ENCODE measurements at regions not wholly inside any gene's neighbourhood (a gene's known extent, or its start where the extent isn't known, plus 50 kb on each side); places are given as distances from the start of the nearest gene placed in this dataset.
A peak's percentile ranks its signal among the peaks of the same experiment; 100 is the strongest.

GRCh38 chr10:89142590-89142989, 64.5 kb downstream of the CH25H start:
- no peak for TF ChIP-seq CTCF (IDR thresholded peaks at IDR 0.05; ENCODE audit: insufficient read depth, low read length, missing control alignments)
- DNase-seq (ENCODE audit: low read depth, low spot score): no peak
- CTCF ChIA-PET: no interaction called here
- H3K4me3 ChIP-seq (ENCODE audit: low read depth, low read length): no peak overlapping the region
- POLR2A ChIA-PET: no interaction called here

GRCh38 chr10:89138755-89139490, 68.2 kb downstream of the CH25H start:
- no peak for DNase-seq (ENCODE audit: low read depth, low spot score)
- no peak overlapping the region for H3K4me3 ChIP-seq (ENCODE audit: low read depth, low read length)
- ChIA-PET POLR2A (no interaction called here), CTCF (no interaction called here)
- no peak for TF ChIP-seq CTCF (IDR thresholded peaks at IDR 0.05; ENCODE audit: insufficient read depth, low read length, missing control alignments)

GRCh38 chr10:89134963-89135362, 72.2 kb downstream of the CH25H start:
- H3K4me3 ChIP-seq (ENCODE audit: low read depth, low read length): no peak overlapping the region
- DNase-seq (ENCODE audit: low read depth, low spot score): no peak
- ChIA-PET CTCF (no interaction called here), POLR2A (interaction anchor here (0.7 kb wide), 1 partner anchor 48 kb away, joined by 4 read pairs; no protein-coding TSS in a partner anchor)
- no peak for TF ChIP-seq CTCF (IDR thresholded peaks at IDR 0.05; ENCODE audit: insufficient read depth, low read length, missing control alignments)

- POLR2A ChIA-PET: no interaction called here
- DNase-seq (ENCODE audit: low read depth, low spot score): peak; percentile 79
- CTCF ChIA-PET: no interaction called here
- no peak overlapping the region for H3K4me3 ChIP-seq (ENCODE audit: low read depth, low read length)
- no peak for TF ChIP-seq CTCF (IDR thresholded peaks at IDR 0.05; ENCODE audit: insufficient read depth, low read length, missing control alignments)
These were observed 77.2 kb downstream of the CH25H start for GRCh38 chr10:89129911-89130310.

- DNase-seq (ENCODE audit: low read depth, low spot score): no peak
- CTCF ChIA-PET: interaction anchor here (0.6 to 1.0 kb wide), 3 partner anchors 88 to 190 kb away, joined by 3 read pairs; no protein-coding TSS in a partner anchor
- POLR2A ChIA-PET: no interaction called here
- no peak overlapping the region for H3K4me3 ChIP-seq (ENCODE audit: low read depth, low read length)
- TF ChIP-seq CTCF (IDR thresholded peaks at IDR 0.05; ENCODE audit: insufficient read depth, low read length, missing control alignments): no peak
These were observed 84.6 kb downstream of the CH25H start for GRCh38 chr10:89122433-89123051.

- TF ChIP-seq CTCF (IDR thresholded peaks at IDR 0.05; ENCODE audit: insufficient read depth, low read length, missing control alignments): no peak
- CTCF ChIA-PET: no interaction called here
- no peak overlapping the region for H3K4me3 ChIP-seq (ENCODE audit: low read depth, low read length)
- POLR2A ChIA-PET: no interaction called here
- DNase-seq (ENCODE audit: low read depth, low spot score): no peak
These were observed 85.4 kb downstream of the CH25H start for GRCh38 chr10:89121764-89122020.
